T-helper 2 cell treated with Interferon-gamma antibody and Interleukin-4, amounts not matched to agents 5 μg/mL and 100 μg/mL, for 36 hours (primary cell): ENCODE measurements at regions not wholly inside any gene's neighbourhood (a gene's known extent, or its start where the extent isn't known, plus 50 kb on each side); places are given as distances from the start of the nearest gene placed in this dataset.

Experiments
- DNase-seq: peaks from one replicate; pipeline ENCODE4 v3.0.0; 2021; ENCODE audit warnings: low spot score
- H3K27ac Mint-ChIP-seq: one replicate; pipeline ENCODE4 v1.8.0; 2021; ENCODE audit warnings: mild to moderate bottlenecking, mixed read lengths
- H3K27me3 Mint-ChIP-seq: one replicate; pipeline ENCODE4 v1.8.0; 2021; ENCODE audit warnings: low read depth, mixed read lengths
- H3K36me3 Mint-ChIP-seq: one replicate; pipeline ENCODE4 v1.8.0; 2021; ENCODE audit warnings: low read depth, mixed read lengths
- H3K4me1 Mint-ChIP-seq: one replicate; pipeline ENCODE4 v1.8.0; 2021; ENCODE audit warnings: low read depth, mixed read lengths
- H3K4me3 Mint-ChIP-seq: one replicate; pipeline ENCODE4 v1.8.0; 2022; ENCODE audit warnings: mild to moderate bottlenecking, moderate library complexity, mixed read lengths
- H3K9me3 Mint-ChIP-seq: one replicate; pipeline ENCODE4 v1.8.0; 2021; ENCODE audit warnings: mixed read lengths

- Mint-ChIP-seq H3K4me3 (no peak overlapping the region), H3K36me3 (no peaks in the 10 kb centered on the region), H3K4me1 (no peaks in the 10 kb centered on the region), H3K9me3 (no peaks in the 10 kb centered on the region), H3K27me3 (no peaks in the 10 kb centered on the region), H3K27ac (no peak overlapping the region)
- DNase-seq, result no peak
Measured at GRCh38 chr3:106688464-106688863, 688.8 kb upstream of the CCDC54 start.

DNA sequence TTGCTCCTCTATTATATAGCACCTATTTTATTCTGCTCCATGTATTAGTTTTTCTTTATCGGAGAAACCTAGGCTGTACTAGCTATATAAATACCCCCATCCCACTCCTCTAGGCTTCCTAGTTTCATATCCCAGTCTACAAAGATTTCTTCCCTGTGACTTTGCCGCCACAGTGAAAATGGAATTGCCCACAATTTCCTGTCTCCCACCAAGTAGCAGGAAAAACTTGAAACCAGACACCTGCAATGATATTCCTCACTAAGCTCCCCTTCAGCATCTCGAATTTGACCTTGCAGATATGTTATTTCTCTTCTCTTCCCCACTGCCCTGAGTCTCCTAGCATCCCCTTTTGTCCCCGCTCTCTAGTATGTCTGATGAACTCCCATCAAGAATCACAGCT, 685.8 kb upstream of the CCDC54 start:
- Mint-ChIP-seq H3K9me3 (no peaks in the 10 kb centered on the region), H3K4me3 (no peak overlapping the region), H3K4me1 (no peaks in the 10 kb centered on the region), H3K27me3 (no peaks in the 10 kb centered on the region), H3K36me3 (no peaks in the 10 kb centered on the region), H3K27ac (no peak overlapping the region)
- no peak for DNase-seq

DNA sequence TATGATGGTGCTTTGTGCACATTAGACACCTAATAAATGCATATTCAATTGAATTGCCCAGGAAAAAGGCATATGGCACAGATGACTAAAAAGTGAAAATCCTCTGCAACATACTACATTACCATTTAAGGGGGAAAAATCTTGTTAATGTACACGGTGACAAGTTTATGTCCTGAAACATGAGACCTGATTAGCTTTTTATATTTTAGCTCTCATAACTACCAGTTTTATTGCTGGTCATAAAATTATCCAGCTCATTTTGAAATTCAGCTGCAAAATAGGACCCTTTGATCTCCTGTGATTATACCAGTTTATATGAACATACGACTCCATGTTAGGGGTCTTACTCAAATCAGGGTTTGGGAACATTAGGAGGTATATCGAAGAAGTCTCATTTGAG, 684.6 kb upstream of the CCDC54 start:
- Mint-ChIP-seq H3K4me1 (no peaks in the 10 kb centered on the region), H3K27me3 (no peaks in the 10 kb centered on the region), H3K27ac (no peak overlapping the region)

GRCh38 chr3:106699122-106699521, 678.1 kb upstream of the CCDC54 start:
- Mint-ChIP-seq H3K4me3 (no peak overlapping the region), H3K27ac (no peak overlapping the region), H3K36me3 (no peaks in the 10 kb centered on the region), H3K27me3 (no peaks in the 10 kb centered on the region), H3K9me3 (no peaks in the 10 kb centered on the region), H3K4me1 (no peaks in the 10 kb centered on the region)
- no peak for DNase-seq

More for the DNA sequence above, 684.6 kb upstream of the CCDC54 start:
- H3K36me3 Mint-ChIP-seq, result no peaks in the 10 kb centered on the region
- no peak overlapping the region for H3K4me3 Mint-ChIP-seq
- H3K9me3 Mint-ChIP-seq, result no peaks in the 10 kb centered on the region
- no peak for DNase-seq

DNA sequence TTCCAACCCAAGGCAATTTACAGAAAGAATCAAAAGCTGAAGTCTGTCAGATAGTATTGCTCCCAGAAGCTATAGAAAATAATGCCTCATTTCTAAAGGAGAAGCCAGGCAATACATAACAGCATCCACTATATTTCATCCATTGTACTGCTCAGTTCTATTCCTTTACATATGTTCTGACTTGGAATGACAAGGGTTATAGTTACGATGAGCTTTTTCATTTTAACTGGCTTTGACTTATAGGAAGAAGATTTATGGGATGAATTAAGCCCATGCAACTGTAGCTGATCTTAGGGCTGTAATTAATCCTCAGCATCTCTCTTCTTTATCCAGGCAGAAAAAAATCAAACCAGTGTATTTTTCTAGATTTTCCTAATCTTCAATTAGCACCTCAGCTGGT, 676.3 kb upstream of the CCDC54 start:
- H3K4me1 Mint-ChIP-seq, result no peaks in the 10 kb centered on the region
- H3K27me3 Mint-ChIP-seq, result no peaks in the 10 kb centered on the region
- DNase-seq, result no peak
- no peak overlapping the region for H3K4me3 Mint-ChIP-seq
- H3K36me3 Mint-ChIP-seq, result no peaks in the 10 kb centered on the region
- H3K9me3 Mint-ChIP-seq, result no peaks in the 10 kb centered on the region
- H3K27ac Mint-ChIP-seq, result no peak overlapping the region

- no peaks in the 10 kb centered on the region for H3K4me1 Mint-ChIP-seq
- no peaks in the 10 kb centered on the region for H3K27me3 Mint-ChIP-seq
- no peaks in the 10 kb centered on the region for H3K9me3 Mint-ChIP-seq
- no peak overlapping the region for H3K27ac Mint-ChIP-seq
- no peaks in the 10 kb centered on the region for H3K36me3 Mint-ChIP-seq
- no peak for DNase-seq
- H3K4me3 Mint-ChIP-seq, result no peak overlapping the region
Measured at GRCh38 chr3:106703524-106703923, 673.7 kb upstream of the CCDC54 start.

DNA sequence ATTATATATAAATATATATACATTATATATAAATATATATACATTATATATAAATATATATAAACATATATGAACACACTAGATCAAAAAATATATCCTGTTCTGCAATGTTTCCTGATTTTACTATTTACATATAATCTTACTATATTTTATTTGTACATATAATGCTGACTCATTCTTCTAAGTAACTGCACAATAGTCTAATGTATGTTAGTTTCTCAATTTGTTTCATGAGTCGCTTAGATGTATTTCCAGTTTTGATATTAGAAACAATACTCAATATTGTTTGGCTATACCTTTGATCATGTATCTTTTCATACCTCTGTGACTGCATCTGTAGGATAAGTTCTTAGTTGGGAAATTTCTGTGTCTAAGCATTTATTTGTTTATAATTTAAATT, 669.9 kb upstream of the CCDC54 start:
- no peaks in the 10 kb centered on the region for H3K36me3 Mint-ChIP-seq
- no peaks in the 10 kb centered on the region for H3K27me3 Mint-ChIP-seq
- DNase-seq, result no peak
- H3K4me1 Mint-ChIP-seq, result no peaks in the 10 kb centered on the region
- H3K4me3 Mint-ChIP-seq, result no peak overlapping the region
- no peak overlapping the region for H3K27ac Mint-ChIP-seq
- H3K9me3 Mint-ChIP-seq, result no peaks in the 10 kb centered on the region

- no peak overlapping the region for H3K4me3 Mint-ChIP-seq
Measured at GRCh38 chr3:106710596-106710995, 666.6 kb upstream of the CCDC54 start.

DNA sequence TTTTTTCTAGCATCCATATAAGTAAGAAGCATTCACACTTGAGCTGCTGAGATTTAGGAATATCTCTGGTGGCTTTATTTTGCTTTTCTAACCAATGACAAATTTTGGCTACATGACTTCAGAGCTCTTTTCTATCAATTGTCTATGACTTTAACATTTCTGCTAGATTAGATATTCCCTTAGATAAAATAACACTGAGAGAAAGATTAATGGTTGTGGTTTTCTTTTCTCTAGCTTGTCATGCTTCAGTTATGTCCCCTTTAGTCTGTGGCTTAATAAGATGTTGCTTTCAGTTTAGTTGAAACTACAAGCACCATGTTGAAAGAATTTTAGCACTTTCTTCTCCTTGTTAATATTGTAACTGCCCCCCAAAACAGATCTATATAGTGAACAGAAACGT, 665.6 kb upstream of the CCDC54 start:
- no peak for DNase-seq
- Mint-ChIP-seq H3K4me1 (no peaks in the 10 kb centered on the region), H3K36me3 (no peaks in the 10 kb centered on the region), H3K9me3 (no peaks in the 10 kb centered on the region), H3K27ac (no peak overlapping the region), H3K27me3 (no peaks in the 10 kb centered on the region), H3K4me3 (no peak overlapping the region)

More at GRCh38 chr3:106710596-106710995, 666.6 kb upstream of the CCDC54 start:
- DNase-seq, result no peak
- H3K9me3 Mint-ChIP-seq, result no peaks in the 10 kb centered on the region
- H3K4me1 Mint-ChIP-seq, result no peaks in the 10 kb centered on the region
- no peak overlapping the region for H3K27ac Mint-ChIP-seq
- no peaks in the 10 kb centered on the region for H3K27me3 Mint-ChIP-seq
- no peaks in the 10 kb centered on the region for H3K36me3 Mint-ChIP-seq

DNA sequence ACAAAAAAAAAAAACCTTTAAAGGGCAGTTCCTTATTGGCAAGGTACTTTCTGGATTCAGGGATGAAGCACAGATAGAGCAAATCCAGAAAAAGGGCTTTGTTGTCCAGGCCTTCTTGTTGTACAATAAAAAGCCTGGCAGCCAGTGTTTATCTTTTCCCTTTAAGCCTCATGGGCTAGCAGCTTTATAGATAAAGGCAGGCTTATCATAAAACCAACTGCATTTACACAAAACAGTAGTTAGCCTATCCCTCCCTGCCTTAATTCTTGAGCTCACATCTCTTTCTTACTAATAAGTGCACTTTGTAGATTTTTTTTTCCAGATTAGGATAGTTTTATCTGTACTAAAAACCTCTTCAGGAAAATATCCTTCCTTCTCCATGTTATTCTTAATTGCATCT, 662.8 kb upstream of the CCDC54 start:
- H3K4me1 Mint-ChIP-seq, result no peaks in the 10 kb centered on the region
- no peak overlapping the region for H3K4me3 Mint-ChIP-seq
- DNase-seq, result no peak
- no peaks in the 10 kb centered on the region for H3K36me3 Mint-ChIP-seq
- H3K27me3 Mint-ChIP-seq, result no peaks in the 10 kb centered on the region
- H3K9me3 Mint-ChIP-seq, result no peaks in the 10 kb centered on the region
- H3K27ac Mint-ChIP-seq, result no peak overlapping the region

DNA sequence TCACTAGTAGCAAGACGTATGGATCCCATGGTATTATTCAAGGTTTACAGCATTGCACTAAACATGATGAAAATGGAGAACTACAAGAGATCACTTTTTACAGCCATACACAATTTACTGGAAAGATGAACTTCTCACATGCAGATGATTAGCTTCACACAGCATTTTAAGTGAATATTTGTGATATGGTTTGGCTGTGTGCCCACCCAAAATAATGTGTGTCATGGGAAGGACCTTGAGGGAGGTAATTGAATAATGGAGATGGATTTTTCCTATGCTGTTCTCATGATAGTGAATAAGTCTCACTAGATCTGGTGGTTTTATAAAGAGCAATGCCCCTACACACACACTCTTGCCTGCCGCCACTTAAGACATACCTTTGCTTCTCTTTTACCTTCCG, 662.0 kb upstream of the CCDC54 start:
- Mint-ChIP-seq H3K27me3 (no peaks in the 10 kb centered on the region), H3K4me3 (no peak overlapping the region), H3K36me3 (no peaks in the 10 kb centered on the region), H3K27ac (no peak overlapping the region), H3K4me1 (no peaks in the 10 kb centered on the region), H3K9me3 (no peaks in the 10 kb centered on the region)
- no peak for DNase-seq

- no peaks in the 10 kb centered on the region for H3K9me3 Mint-ChIP-seq
- no peak overlapping the region for H3K4me3 Mint-ChIP-seq
- H3K4me1 Mint-ChIP-seq, result no peaks in the 10 kb centered on the region
- no peaks in the 10 kb centered on the region for H3K27me3 Mint-ChIP-seq
- DNase-seq, result no peak
- H3K27ac Mint-ChIP-seq, result no peak overlapping the region
- no peaks in the 10 kb centered on the region for H3K36me3 Mint-ChIP-seq
Measured at GRCh38 chr3:106717178-106717780, 660.0 kb upstream of the CCDC54 start.

DNA sequence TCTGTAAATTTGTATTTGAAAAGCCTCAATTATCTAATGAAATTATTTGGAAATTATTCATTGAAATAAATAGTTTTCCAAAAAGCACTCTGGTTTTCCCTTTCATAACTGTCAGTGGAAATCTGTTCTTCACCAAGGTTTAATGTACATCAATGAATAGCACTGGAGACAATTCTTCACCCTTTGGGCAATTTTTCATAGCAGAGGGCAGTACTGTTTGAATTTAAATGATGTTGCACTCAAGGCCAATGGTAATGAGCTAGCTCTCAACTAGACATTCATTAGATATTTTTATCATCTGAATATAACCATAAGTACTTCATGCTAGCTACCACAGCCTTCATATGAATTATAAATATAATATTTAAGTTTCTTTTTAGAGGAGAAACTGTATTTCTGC, 658.2 kb upstream of the CCDC54 start:
- H3K36me3 Mint-ChIP-seq, result no peaks in the 10 kb centered on the region
- no peak for DNase-seq
- H3K9me3 Mint-ChIP-seq, result no peaks in the 10 kb centered on the region
- no peak overlapping the region for H3K27ac Mint-ChIP-seq
- no peak overlapping the region for H3K4me3 Mint-ChIP-seq
- no peaks in the 10 kb centered on the region for H3K4me1 Mint-ChIP-seq
- no peaks in the 10 kb centered on the region for H3K27me3 Mint-ChIP-seq

- Mint-ChIP-seq H3K27ac (no peak overlapping the region), H3K27me3 (no peaks in the 10 kb centered on the region), H3K36me3 (no peaks in the 10 kb centered on the region), H3K4me3 (no peak overlapping the region), H3K9me3 (no peaks in the 10 kb centered on the region), H3K4me1 (no peaks in the 10 kb centered on the region)
- no peak for DNase-seq
Measured at GRCh38 chr3:106719583-106719982, 657.7 kb upstream of the CCDC54 start.

GRCh38 chr3:106720510-106720909, 656.7 kb upstream of the CCDC54 start:
- no peak overlapping the region for H3K4me3 Mint-ChIP-seq
- DNase-seq, result no peak
- H3K9me3 Mint-ChIP-seq, result no peaks in the 10 kb centered on the region
- H3K27me3 Mint-ChIP-seq, result no peaks in the 10 kb centered on the region
- no peak overlapping the region for H3K27ac Mint-ChIP-seq
- H3K4me1 Mint-ChIP-seq, result no peaks in the 10 kb centered on the region
- no peaks in the 10 kb centered on the region for H3K36me3 Mint-ChIP-seq
